Fibroblast of lung (primary cell): ENCODE measurements at regions not wholly inside any gene's neighbourhood (a gene's known extent, or its start where the extent isn't known, plus 50 kb on each side); places are given as distances from the start of the nearest gene placed in this dataset.
A peak's percentile ranks its signal among the peaks of the same experiment; 100 is the strongest.

ENCODE experiments used
- DNase-seq, 2 donors: peaks; one replicate each; pipeline versions ENCODE4 v3.0.0 to v3.0.0-alpha.2; 2010; ENCODE audit warnings: low read depth in 2 of 2
- H2AFZ ChIP-seq: 2 replicates; pipeline ENCODE4 v1.5.1; 2012; ENCODE audit warnings: low read length, control low read depth, inconsistent platforms
- H3K27ac ChIP-seq: 2 replicates; pipeline ENCODE4 v1.5.1; 2011; ENCODE audit warnings: low read length, control low read depth; ENCODE audit not compliant: insufficient read depth
- H3K27me3 ChIP-seq: 2 replicates; pipeline ENCODE4 v1.5.1; 2011; ENCODE audit warnings: mild to moderate bottlenecking, low read length; ENCODE audit not compliant: control insufficient read depth, insufficient read depth
- H3K36me3 ChIP-seq: 2 replicates; pipeline ENCODE4 v1.5.1; 2011; ENCODE audit warnings: low read length; ENCODE audit not compliant: control insufficient read depth, insufficient read depth
- H3K4me1 ChIP-seq: 2 replicates; pipeline ENCODE4 v1.5.1; 2011; ENCODE audit warnings: low read length; ENCODE audit not compliant: control insufficient read depth, insufficient read depth; ENCODE audit errors: extremely low read depth
- H3K4me2 ChIP-seq: 2 replicates; pipeline ENCODE4 v1.5.1; 2011; ENCODE audit warnings: low read length, control low read depth; ENCODE audit not compliant: insufficient read depth; ENCODE audit errors: extremely low read depth
- H3K4me3 ChIP-seq, 4 experiments: fragments of 200-600 bp in 1 of 4; sonication (generic) in 1 of 4; replicated peaks in 1 of 4; 2 replicates each; pipeline ENCODE4 v1.5.1; 2011 to 2016; ENCODE audit warnings: low read length in 4 of 4, low read depth in 3 of 4, mild to moderate bottlenecking in 3 of 4, control low read depth in 2 of 4, inconsistent platforms in 1 of 4, mixed read lengths in 1 of 4; ENCODE audit not compliant: insufficient read depth in 1 of 4; ENCODE audit errors: control extremely low read depth in 1 of 4
- H3K79me2 ChIP-seq: 2 replicates; pipeline ENCODE4 v1.5.1; 2012; ENCODE audit warnings: mild to moderate bottlenecking, low read length, inconsistent platforms; ENCODE audit not compliant: control insufficient read depth, insufficient read depth
- H3K9ac ChIP-seq: 2 replicates; pipeline ENCODE4 v1.5.1; 2011; ENCODE audit warnings: mild to moderate bottlenecking, low read length, control low read depth; ENCODE audit not compliant: insufficient read depth
- H3K9me3 ChIP-seq: 2 replicates; pipeline ENCODE4 v1.5.1; 2012; ENCODE audit warnings: low read depth, low read length; ENCODE audit not compliant: control insufficient read depth, insufficient read depth
- H4K20me1 ChIP-seq: 2 replicates; pipeline ENCODE4 v1.5.1; 2011; ENCODE audit warnings: low read length; ENCODE audit not compliant: control insufficient read depth, insufficient read depth; ENCODE audit errors: extremely low read depth
- CTCF ChIP-seq, 2 donors: IDR thresholded peaks in 1 of 2; conservative IDR thresholded peaks in 1 of 2; 1 replicate in 1 of 2; 2 replicates in 1 of 2; pipeline ENCODE4 v1.5.1; 2011 to 2012; ENCODE audit warnings: low read length in 2 of 2, control low read depth in 1 of 2, inconsistent platforms in 1 of 2, low read depth in 1 of 2, mild to moderate bottlenecking in 1 of 2
- EZH2 ChIP-seq: IDR thresholded peaks from 2 replicates; pipeline ENCODE4 v1.5.1; 2012; ENCODE audit warnings: low read length, control low read depth, mild to moderate bottlenecking; ENCODE audit errors: missing control alignments

GRCh38 chr6:47162231-47162630, 120.1 kb upstream of the ADGRF1 start:
- Histone ChIP-seq H3K4me1 (no peaks in the 10 kb centered on the region), H3K36me3 (no peaks in the 10 kb centered on the region), H3K27me3 (no peaks in the 10 kb centered on the region), H3K9me3 (no peaks in the 10 kb centered on the region), H3K4me3 (no peak overlapping the region), H2AFZ (no peak overlapping the region), H3K27ac (no peak overlapping the region), H3K9ac (no peak overlapping the region), H3K4me2 (no peak overlapping the region), H3K79me2 (no peaks in the 10 kb centered on the region), H4K20me1 (no peaks in the 10 kb centered on the region)
- DNase-seq, result no peak
- TF ChIP-seq EZH2 (no peak), CTCF (conservative IDR thresholded peaks at IDR 0.05 in 1 of 2, IDR thresholded peaks at IDR 0.05 in 1 of 2; ENCODE audit: low read depth in 1 of 2, low read length in 2 of 2) (no peak)

GRCh38 chr6:47161176-47161687, 119.1 kb upstream of the ADGRF1 start:
- no peak overlapping the region for H3K4me3 ChIP-seq
- H3K27me3 ChIP-seq, result no peaks in the 10 kb centered on the region
- H3K9ac ChIP-seq, result no peak overlapping the region
- TF ChIP-seq CTCF (conservative IDR thresholded peaks at IDR 0.05 in 1 of 2, IDR thresholded peaks at IDR 0.05 in 1 of 2; ENCODE audit: low read depth in 1 of 2, low read length in 2 of 2), result no peak
- no peak for TF ChIP-seq EZH2
- no peaks in the 10 kb centered on the region for H3K79me2 ChIP-seq
- H3K9me3 ChIP-seq, result no peaks in the 10 kb centered on the region
- no peaks in the 10 kb centered on the region for H3K4me1 ChIP-seq
- peak; percentile 56 to 78 for DNase-seq
- no peaks in the 10 kb centered on the region for H4K20me1 ChIP-seq
- H2AFZ ChIP-seq, result no peak overlapping the region
- no peak overlapping the region for H3K27ac ChIP-seq
- H3K4me2 ChIP-seq, result no peak overlapping the region
- H3K36me3 ChIP-seq, result no peaks in the 10 kb centered on the region

- H2AFZ ChIP-seq, result no peak overlapping the region
- H3K27me3 ChIP-seq, result no peaks in the 10 kb centered on the region
- no peak overlapping the region for H3K4me3 ChIP-seq
- no peaks in the 10 kb centered on the region for H4K20me1 ChIP-seq
- H3K27ac ChIP-seq, result no peak overlapping the region
- no peaks in the 10 kb centered on the region for H3K79me2 ChIP-seq
- no peak overlapping the region for H3K4me2 ChIP-seq
- H3K36me3 ChIP-seq, result no peaks in the 10 kb centered on the region
- H3K4me1 ChIP-seq, result no peaks in the 10 kb centered on the region
- H3K9me3 ChIP-seq, result no peaks in the 10 kb centered on the region
- DNase-seq, result no peak
- TF ChIP-seq EZH2, result no peak
- TF ChIP-seq CTCF (conservative IDR thresholded peaks at IDR 0.05 in 1 of 2, IDR thresholded peaks at IDR 0.05 in 1 of 2; ENCODE audit: low read depth in 1 of 2, low read length in 2 of 2), result no peak
- H3K9ac ChIP-seq, result no peak overlapping the region
Measured at GRCh38 chr6:47160702-47161101, 118.6 kb upstream of the ADGRF1 start.
